Prostate gland (tissue), 2 donors: ENCODE measurements at regions not wholly inside any gene's neighbourhood (a gene's known extent, or its start where the extent isn't known, plus 50 kb on each side); places are given as distances from the start of the nearest gene placed in this dataset.

Experiments
- CTCF ChIP-seq, 4 experiments: fragments of 200-600 bp in 2 of 4; fragments of 450-650 bp in 2 of 4; sonication (generic) in 2 of 4; IDR thresholded peaks; 1 replicate in 3 of 4; 2 replicates in 1 of 4; pipeline ENCODE4 v1.5.1; 2016 to 2019; ENCODE audit warnings: antibody characterized with exemption in 4 of 4, mild to moderate bottlenecking in 2 of 4, moderate library complexity in 2 of 4
- POLR2A ChIP-seq: fragments of 450-650 bp; IDR thresholded peaks from one replicate; pipeline ENCODE4 v1.6.1; 2016; ENCODE audit warnings: antibody characterized with exemption, mild to moderate bottlenecking
- POLR2AphosphoS5 ChIP-seq: sonication (generic); formaldehyde crosslinking; IDR thresholded peaks from one replicate; pipeline ENCODE4 v1.6.1; 2017; ENCODE audit warnings: antibody characterized with exemption

GRCh38 chr7:81031996-81032395 lies 113.1 kb upstream of the SEMA3C start:
- TF ChIP-seq POLR2A: no peak
- TF ChIP-seq POLR2AphosphoS5: no peak
- no peak for TF ChIP-seq CTCF (IDR thresholded peaks at IDR 0.05)
